ENCODE measurements at regions not wholly inside any gene's neighbourhood (a gene's known extent, or its start where the extent isn't known, plus 50 kb on each side); places are given as distances from the start of the nearest gene placed in this dataset.

DNA sequence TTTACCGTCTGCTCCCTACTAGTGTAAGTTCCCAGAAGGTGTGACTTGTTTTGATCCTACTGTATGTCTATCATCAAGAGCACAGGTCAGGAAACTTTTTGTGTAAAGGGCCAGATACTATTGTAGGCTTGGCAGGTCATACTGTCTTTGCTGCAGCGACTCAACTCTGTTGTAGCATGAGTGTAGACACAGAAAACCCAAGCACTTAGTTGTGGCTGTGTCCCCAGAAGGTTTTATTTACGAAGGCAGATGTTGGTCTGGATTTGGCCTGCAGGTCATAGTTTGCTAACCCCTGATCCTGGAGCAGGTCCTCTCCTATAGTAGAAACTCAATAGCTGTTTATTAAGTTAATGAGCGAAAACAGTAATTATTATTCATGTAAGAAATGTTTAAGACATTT lies 365.9 kb upstream of the B3GALT2 start:
- no peak for TF ChIP-seq CTCF (IDR thresholded peaks at IDR 0.05; ENCODE audit: insufficient read depth, low read length)

GRCh38 chr1:193549081-193549480 lies 362.7 kb upstream of the B3GALT2 start:
- no peak for TF ChIP-seq CTCF (IDR thresholded peaks at IDR 0.05; ENCODE audit: insufficient read depth, low read length)
- no peak for DNase-seq (ENCODE audit: low read depth)
- H3K4me3 ChIP-seq (ENCODE audit: low read depth, low read length), result no peak overlapping the region

More for the DNA sequence above, 365.9 kb upstream of the B3GALT2 start:
- DNase-seq (ENCODE audit: low read depth), result no peak
- no peak overlapping the region for H3K4me3 ChIP-seq (ENCODE audit: low read depth, low read length)

- TF ChIP-seq CTCF (IDR thresholded peaks at IDR 0.05; ENCODE audit: insufficient read depth, low read length), result no peak
- DNase-seq (ENCODE audit: low read depth), result no peak
- H3K4me3 ChIP-seq (ENCODE audit: low read depth, low read length), result no peak overlapping the region
These were observed 358.8 kb upstream of the B3GALT2 start for GRCh38 chr1:193545171-193545570.

GRCh38 chr1:193543259-193543658 lies 356.8 kb upstream of the B3GALT2 start:
- peak; percentile 14 for DNase-seq (ENCODE audit: low read depth)
- no peak for TF ChIP-seq CTCF (IDR thresholded peaks at IDR 0.05; ENCODE audit: insufficient read depth, low read length)
- H3K4me3 ChIP-seq (ENCODE audit: low read depth, low read length), result no peak overlapping the region

- DNase-seq (ENCODE audit: low read depth), result no peak
- no peak for TF ChIP-seq CTCF (IDR thresholded peaks at IDR 0.05; ENCODE audit: insufficient read depth, low read length)
- no peak overlapping the region for H3K4me3 ChIP-seq (ENCODE audit: low read depth, low read length)
These were observed 356.3 kb upstream of the B3GALT2 start for GRCh38 chr1:193542690-193543089.

GRCh38 chr1:193540511-193540910 lies 354.1 kb upstream of the B3GALT2 start:
- DNase-seq (ENCODE audit: low read depth), result no peak
- no peak for TF ChIP-seq CTCF (IDR thresholded peaks at IDR 0.05; ENCODE audit: insufficient read depth, low read length)
- H3K4me3 ChIP-seq (ENCODE audit: low read depth, low read length), result no peak overlapping the region

DNA sequence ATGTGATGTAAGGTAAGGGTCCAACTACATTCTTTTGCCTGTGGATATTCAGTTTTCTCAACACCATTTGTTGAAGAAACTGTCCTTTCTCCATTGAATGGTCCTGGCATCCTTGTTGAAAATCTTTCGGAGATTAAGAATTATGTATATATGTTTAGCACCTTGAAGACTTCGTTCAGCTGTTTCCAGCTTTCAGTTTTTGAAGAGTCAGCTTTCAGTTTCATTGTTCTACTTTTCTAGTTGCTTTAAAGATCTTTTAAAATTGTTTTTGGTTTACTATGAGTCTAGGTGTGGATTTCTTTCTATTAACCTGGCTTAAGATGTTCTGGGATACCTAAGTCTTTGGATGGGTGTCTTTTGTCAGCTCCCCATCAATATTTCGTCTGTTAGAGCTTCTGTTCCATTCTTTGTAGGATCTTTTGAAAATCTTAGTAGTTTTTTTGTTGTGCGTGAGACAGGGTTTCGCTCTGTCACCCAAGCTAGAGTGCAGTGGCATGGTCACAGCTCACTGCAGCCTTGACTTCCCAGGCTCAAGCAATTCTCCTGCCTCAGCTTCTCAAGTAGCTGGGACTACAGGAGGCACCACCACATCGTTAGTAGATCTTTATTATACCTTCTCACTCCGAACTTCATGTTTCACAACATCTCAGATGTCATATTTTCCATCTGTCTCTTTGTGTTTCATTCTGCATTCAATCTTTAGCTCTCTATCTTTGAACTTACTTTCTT lies 353.5 kb upstream of the B3GALT2 start:
- no peak overlapping the region for H3K4me3 ChIP-seq (ENCODE audit: low read depth, low read length)
- no peak for TF ChIP-seq CTCF (IDR thresholded peaks at IDR 0.05; ENCODE audit: insufficient read depth, low read length)
- no peak for DNase-seq (ENCODE audit: low read depth)
